ENCODE measurements at regions not wholly inside any gene's neighbourhood (a gene's known extent, or its start where the extent isn't known, plus 50 kb on each side); places are given as distances from the start of the nearest gene placed in this dataset.

DNA sequence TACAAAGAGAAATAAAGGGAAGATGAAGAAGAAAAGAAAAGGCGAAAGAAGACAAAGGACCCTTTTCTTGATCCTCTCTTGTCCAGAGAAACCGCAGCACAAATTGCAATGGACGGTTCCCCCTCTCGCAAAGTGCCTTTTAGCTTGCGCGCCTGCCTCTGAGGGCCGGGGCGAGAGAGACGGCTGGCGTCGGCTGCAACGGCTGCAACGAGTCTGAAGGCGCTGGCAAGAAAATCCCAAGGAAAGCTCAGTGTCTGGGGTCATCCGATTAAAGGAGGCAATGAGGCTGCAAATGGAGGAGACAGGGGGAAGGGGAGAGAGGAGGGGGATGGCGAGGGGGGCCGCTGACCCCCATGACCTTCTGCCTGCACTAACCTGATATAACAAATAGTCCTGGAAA, 671.5 kb downstream of the MED13L start:
- TF ChIP-seq, protein P1, sequence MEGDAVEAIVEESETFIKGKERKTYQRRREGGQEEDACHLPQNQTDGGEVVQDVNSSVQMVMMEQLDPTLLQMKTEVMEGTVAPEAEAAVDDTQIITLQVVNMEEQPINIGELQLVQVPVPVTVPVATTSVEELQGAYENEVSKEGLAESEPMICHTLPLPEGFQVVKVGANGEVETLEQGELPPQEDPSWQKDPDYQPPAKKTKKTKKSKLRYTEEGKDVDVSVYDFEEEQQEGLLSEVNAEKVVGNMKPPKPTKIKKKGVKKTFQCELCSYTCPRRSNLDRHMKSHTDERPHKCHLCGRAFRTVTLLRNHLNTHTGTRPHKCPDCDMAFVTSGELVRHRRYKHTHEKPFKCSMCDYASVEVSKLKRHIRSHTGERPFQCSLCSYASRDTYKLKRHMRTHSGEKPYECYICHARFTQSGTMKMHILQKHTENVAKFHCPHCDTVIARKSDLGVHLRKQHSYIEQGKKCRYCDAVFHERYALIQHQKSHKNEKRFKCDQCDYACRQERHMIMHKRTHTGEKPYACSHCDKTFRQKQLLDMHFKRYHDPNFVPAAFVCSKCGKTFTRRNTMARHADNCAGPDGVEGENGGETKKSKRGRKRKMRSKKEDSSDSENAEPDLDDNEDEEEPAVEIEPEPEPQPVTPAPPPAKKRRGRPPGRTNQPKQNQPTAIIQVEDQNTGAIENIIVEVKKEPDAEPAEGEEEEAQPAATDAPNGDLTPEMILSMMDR (IDR thresholded peaks at IDR 0.05; ENCODE audit: poor library complexity): no peak
- TF ChIP-seq EZH2 (IDR thresholded peaks at IDR 0.05; ENCODE audit: borderline replicate concordance): no peak

Measured in hepatocyte (in vitro differentiated cells).